Neutrophil (primary cell): ENCODE measurements at regions not wholly inside any gene's neighbourhood (a gene's known extent, or its start where the extent isn't known, plus 50 kb on each side); places are given as distances from the start of the nearest gene placed in this dataset.
"Not testable (repeated sequence)": the region's sequence is repeated elsewhere in the genome, so short reads cannot be mapped to it uniquely, and the experiment has no call there.

Source experiments
- H3K27ac ChIP-seq: fragments of 200-600 bp; sonication (generic); 2 replicates; pipeline ENCODE4 v1.5.1; 2016; ENCODE audit warnings: mild to moderate bottlenecking, moderate library complexity
- H3K27me3 ChIP-seq: fragments of 200-600 bp; sonication (generic); 2 replicates; pipeline ENCODE4 v1.6.0; 2016; ENCODE audit warnings: mild to moderate bottlenecking
- H3K36me3 ChIP-seq: fragments of 200-600 bp; sonication (generic); 2 replicates; pipeline ENCODE4 v1.5.1; 2017
- H3K4me1 ChIP-seq, 2 experiments: fragments of 200-600 bp in 1 of 2; sonication (generic) in 1 of 2; 1 replicate in 1 of 2; 2 replicates in 1 of 2; pipeline versions ENCODE4 v1.5.1 to v1.6.1; 2013 to 2016; ENCODE audit warnings: low read depth in 1 of 2, low read length in 1 of 2, mild to moderate bottlenecking in 1 of 2, moderate library complexity in 1 of 2; ENCODE audit not compliant: control insufficient read depth in 1 of 2, insufficient read depth in 1 of 2
- H3K4me3 ChIP-seq, 2 experiments: fragments of 200-600 bp in 1 of 2; sonication (generic) in 1 of 2; 1 replicate in 1 of 2; 2 replicates in 1 of 2; pipeline ENCODE4 v1.5.1; 2013 to 2016; ENCODE audit warnings: low read depth in 1 of 2, low read length in 1 of 2, mild to moderate bottlenecking in 1 of 2, moderate library complexity in 1 of 2
- H3K9me3 ChIP-seq: fragments of 200-600 bp; sonication (generic); 2 replicates; pipeline ENCODE4 v1.5.1; 2016
- TF ChIP-seq, protein P1 (sequence below): fragments of 200-600 bp; sonication (generic); IDR thresholded peaks from 2 replicates; pipeline ENCODE4 v1.5.1; 2016; ENCODE audit warnings: antibody characterized with exemption

DNA sequence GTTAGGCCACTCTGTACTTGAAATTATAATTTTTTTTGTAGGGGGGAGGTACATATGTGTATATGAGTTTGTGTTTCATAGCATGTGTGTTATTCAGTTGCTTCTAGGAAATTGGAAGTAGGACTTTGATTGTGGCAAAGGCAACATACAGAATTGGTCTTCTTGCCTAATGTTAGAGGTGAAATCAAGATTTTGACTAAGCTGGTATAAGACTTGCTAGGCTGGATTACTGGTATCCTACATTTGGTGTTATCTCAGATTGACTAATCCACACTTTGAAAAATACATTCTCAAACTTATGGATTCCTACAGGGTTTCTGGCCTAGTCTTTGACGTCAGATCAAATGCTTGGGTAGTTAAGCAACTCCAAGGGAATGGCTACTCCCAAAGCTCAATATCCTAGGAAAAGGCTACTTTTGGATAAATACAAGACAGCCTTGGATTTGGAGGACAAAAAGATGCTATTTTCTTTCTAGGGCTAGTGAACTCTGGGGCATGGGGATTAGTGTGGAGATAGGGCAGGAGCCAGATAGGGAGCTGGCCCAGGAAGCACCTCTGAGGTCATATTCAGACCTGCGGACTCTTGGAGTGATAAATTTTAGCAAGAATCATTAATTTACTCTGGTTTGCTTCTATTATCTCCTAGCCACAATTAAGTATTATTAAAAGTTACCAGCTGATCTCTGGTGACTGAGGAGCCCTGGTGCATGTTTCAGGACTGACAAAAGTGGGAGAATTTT lies 144.0 kb upstream of the RPS23 start:
- no peaks in the 10 kb centered on the region for H3K4me1 ChIP-seq
- TF ChIP-seq, protein P1, sequence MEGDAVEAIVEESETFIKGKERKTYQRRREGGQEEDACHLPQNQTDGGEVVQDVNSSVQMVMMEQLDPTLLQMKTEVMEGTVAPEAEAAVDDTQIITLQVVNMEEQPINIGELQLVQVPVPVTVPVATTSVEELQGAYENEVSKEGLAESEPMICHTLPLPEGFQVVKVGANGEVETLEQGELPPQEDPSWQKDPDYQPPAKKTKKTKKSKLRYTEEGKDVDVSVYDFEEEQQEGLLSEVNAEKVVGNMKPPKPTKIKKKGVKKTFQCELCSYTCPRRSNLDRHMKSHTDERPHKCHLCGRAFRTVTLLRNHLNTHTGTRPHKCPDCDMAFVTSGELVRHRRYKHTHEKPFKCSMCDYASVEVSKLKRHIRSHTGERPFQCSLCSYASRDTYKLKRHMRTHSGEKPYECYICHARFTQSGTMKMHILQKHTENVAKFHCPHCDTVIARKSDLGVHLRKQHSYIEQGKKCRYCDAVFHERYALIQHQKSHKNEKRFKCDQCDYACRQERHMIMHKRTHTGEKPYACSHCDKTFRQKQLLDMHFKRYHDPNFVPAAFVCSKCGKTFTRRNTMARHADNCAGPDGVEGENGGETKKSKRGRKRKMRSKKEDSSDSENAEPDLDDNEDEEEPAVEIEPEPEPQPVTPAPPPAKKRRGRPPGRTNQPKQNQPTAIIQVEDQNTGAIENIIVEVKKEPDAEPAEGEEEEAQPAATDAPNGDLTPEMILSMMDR = no peak
- H3K4me3 ChIP-seq = no peak overlapping the region
- H3K27ac ChIP-seq = no peak overlapping the region
- H3K36me3 ChIP-seq = no peaks in the 10 kb centered on the region
- H3K9me3 ChIP-seq = no peaks in the 10 kb centered on the region
- H3K27me3 ChIP-seq = no peaks in the 10 kb centered on the region

DNA sequence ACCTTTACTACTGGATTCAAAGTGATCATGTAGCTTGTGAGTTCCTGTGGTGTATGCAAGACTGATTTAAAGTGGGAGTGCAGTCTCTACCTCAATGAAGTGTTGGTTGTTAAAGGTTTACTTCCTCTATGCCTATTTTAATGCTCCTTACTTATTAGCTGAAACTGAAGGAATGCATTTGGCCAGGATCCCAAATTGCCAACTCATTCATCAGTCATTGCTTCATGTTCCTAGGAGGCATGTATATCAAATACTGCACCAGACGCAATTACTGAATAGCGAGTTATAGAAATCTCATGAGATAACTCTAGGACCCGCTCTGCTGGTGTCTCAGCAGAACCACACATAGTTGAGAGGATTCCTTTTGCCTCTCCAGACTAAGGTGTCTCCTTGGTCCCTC lies 143.0 kb upstream of the RPS23 start:
- H3K9me3 ChIP-seq = no peaks in the 10 kb centered on the region

DNA sequence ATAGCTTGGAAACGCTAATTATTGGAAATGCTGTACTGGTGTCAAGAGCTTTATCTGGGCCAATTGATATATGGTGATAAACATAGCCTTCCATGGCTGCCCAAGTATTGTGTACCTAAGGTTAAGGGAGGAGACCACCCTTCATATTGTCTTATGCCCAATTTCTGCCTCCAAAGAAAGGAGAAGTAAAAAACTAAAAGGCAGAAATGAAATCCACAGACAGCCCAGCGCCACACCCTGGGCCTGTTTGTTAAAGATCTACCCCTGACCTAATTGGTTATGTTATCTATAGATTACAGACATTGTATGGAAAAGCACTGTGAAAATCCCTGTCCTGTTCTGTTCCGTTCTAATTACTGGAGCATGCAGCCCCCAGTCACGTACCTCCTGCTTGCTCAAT lies 142.4 kb upstream of the RPS23 start:
- H3K4me3 ChIP-seq, H3K4me1 ChIP-seq, H3K27me3 ChIP-seq, H3K36me3 ChIP-seq, H3K9me3 ChIP-seq, H3K27ac ChIP-seq: not testable (repeated sequence)

More for the DNA sequence above, 143.0 kb upstream of the RPS23 start:
- Histone ChIP-seq H3K36me3 (no peaks in the 10 kb centered on the region), H3K4me3 (no peak overlapping the region), H3K4me1 (no peaks in the 10 kb centered on the region), H3K27ac (no peak overlapping the region), H3K27me3 (no peaks in the 10 kb centered on the region)
- TF ChIP-seq, protein P1 = no peak

DNA sequence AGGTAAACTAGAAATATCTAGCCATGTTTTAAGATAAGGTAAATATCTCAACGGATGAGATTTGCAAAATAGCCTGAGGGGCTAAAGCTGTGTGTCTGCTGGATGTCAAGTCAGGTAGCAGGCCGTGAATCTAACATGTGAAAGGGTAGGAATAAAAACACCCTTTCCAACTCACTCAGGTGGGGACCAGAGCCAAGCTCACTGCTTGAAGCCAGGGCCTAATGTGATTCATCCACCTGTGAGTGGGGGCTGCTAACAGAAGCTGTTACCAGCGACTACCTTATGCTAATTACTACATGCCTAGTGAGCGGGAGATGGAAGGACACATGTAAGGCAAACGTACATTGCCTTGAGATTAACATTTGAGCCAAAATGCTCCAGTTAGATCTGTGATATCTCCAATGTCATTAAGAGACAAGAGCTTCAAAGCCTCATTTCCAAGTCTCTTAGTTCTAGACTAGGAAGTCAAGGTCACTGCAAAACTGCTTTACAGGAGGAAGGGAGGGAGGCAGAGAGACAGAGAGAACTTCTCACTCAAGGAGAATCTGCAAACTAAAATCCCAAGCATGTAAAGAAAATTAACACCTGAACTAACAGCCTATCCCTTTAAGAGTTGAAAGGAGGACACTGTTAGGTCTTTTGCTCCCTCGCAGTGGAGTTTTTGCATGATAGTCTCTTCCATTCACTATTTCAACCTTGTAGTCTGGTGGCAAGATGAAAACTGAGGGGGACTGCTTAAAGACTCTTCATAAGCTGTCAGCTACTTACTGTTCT lies 141.6 kb upstream of the RPS23 start:
- Histone ChIP-seq H3K27ac (no peak overlapping the region), H3K27me3 (no peaks in the 10 kb centered on the region), H3K36me3 (no peaks in the 10 kb centered on the region), H3K4me3 (no peak overlapping the region), H3K4me1 (no peaks in the 10 kb centered on the region), H3K9me3 (no peaks in the 10 kb centered on the region)
- TF ChIP-seq, protein P1 = no peak

DNA sequence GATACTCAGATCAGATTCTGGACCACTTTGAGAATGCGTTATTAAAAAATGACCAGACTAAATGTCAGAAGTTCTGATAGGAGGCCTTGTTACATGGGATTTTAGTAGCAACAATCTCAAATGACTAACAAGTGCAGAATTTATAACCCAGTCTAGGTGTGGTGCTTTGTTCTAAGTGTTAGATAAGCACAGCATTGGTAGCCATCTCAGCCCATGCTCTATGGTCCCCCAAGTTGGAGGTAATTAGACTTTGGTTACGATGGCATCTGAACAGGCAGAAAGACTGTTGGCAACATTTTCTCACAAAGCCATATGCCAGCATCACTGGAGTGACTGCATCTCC lies 140.4 kb upstream of the RPS23 start:
- H3K27ac ChIP-seq = no peak overlapping the region
- TF ChIP-seq, protein P1 = no peak
- H3K36me3 ChIP-seq = no peaks in the 10 kb centered on the region
- no peak overlapping the region for H3K4me3 ChIP-seq
- H3K9me3 ChIP-seq = no peaks in the 10 kb centered on the region
- H3K4me1 ChIP-seq = no peaks in the 10 kb centered on the region
- no peaks in the 10 kb centered on the region for H3K27me3 ChIP-seq
